ENCODE measurements at regions not wholly inside any gene's neighbourhood (a gene's known extent, or its start where the extent isn't known, plus 50 kb on each side); places are given as distances from the start of the nearest gene placed in this dataset.

DNA sequence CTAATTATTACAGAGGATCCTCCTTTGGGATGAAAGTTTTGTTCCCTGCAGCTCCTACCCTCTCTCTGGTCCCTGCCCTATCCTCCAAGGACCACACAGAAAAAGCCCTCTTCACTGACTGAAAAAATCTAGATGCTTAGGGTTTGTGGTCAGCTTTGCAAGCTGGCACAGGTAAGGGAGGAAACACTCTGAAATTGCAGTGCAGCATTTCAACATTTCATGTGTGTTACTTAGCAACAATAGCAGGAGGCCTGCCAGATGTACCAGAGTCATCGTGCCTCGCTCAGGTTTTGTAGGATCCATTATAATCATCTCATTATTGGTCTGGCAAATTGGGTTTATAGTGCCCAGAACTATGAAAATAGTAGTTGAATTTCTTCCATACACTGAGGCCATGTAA lies 109.5 kb downstream of the PALM2AKAP2 start (continued):
- no peak for TF ChIP-seq GLMP (CRISPR knock-in tag; IDR thresholded peaks at IDR 0.05; ENCODE audit: borderline replicate concordance)

DNA sequence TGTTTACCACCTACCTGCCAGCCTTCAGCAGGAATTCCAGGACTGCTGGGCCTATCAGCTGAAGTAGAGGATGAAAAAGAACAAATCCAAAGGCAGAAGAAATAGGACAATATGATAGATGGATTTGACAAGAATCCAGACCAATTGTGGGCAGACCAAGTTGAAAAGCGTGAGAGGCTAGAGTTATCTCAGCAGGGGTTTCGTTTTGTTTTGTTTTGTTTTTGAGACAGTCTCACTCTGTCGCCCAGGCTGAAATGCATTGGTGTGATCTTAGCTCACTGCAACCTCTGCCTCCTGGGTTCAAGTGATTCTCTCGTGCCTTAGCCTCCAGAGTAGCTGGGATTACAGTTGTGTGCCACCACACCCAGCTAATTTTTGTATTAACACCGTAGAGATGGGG lies 113.2 kb downstream of the PALM2AKAP2 start:
- no TSS peak for BruUV-seq (replicated peaks)
- Histone ChIP-seq H3K27ac (ENCODE audit: extremely low read length, insufficient read depth, low read length) (no peak overlapping the region), H3K4me1 (ENCODE audit: insufficient read depth, low read length) (no peaks in the 10 kb centered on the region), H3K79me2 (ENCODE audit: insufficient read depth, low read length) (no peaks in the 10 kb centered on the region), H3K27me3 (ENCODE audit: control insufficient read depth in 1 of 2, insufficient read depth in 2 of 2, low read length in 2 of 2) (peaks cover 0 to 1% of the 10 kb centered on the region in 2 experiments; a peak in 1 of 5 replicates), H3K4me2 (ENCODE audit: low read depth, low read length) (no peak overlapping the region), H2AFZ (ENCODE audit: low read length) (no peak overlapping the region), H3K9ac (ENCODE audit: insufficient read depth, low read depth, low read length) (no peak overlapping the region), H3K4me3 (replicated peaks in 1 of 3; ENCODE audit: insufficient read depth in 1 of 3, low read depth in 2 of 3, low read length in 3 of 3) (no peak overlapping the region), H4K20me1 (ENCODE audit: insufficient read depth, low read length) (no peaks in the 10 kb centered on the region), H3K36me3 (replicated peaks in 1 of 2; ENCODE audit: control insufficient read depth in 1 of 2, insufficient read depth in 2 of 2, low read length in 2 of 2) (no peaks in the 10 kb centered on the region), H3K9me3 (ENCODE audit: low read length) (no peaks in the 10 kb centered on the region)
- no peak for ATAC-seq
- CTCF ChIA-PET (ENCODE audit: low intra/inter-chr PET ratio, low total read pairs) = no interaction called here
- intact Hi-C loops (cut with micrococcal nuclease; ENCODE audit: unreplicated experiment) = no loop called here
- TF ChIP-seq ZNF121 (CRISPR knock-in tag; IDR thresholded peaks at IDR 0.05) (no peak), HOXA3 (CRISPR knock-in tag; IDR thresholded peaks at IDR 0.05) (no peak), NFIC (IDR thresholded peaks at IDR 0.05; ENCODE audit: low read length) (no peak), ZNF138 (CRISPR knock-in tag; IDR thresholded peaks at IDR 0.05; ENCODE audit: low read depth) (no peak), ZNF296 (CRISPR knock-in tag; conservative IDR thresholded peaks at IDR 0.05) (no peak), KDM6A (CRISPR knock-in tag; IDR thresholded peaks at IDR 0.05; ENCODE audit: low read depth) (no peak), GFI1 (CRISPR knock-in tag; IDR thresholded peaks at IDR 0.05; ENCODE audit: borderline replicate concordance) (no peak), KMT2A (CRISPR knock-in tag; IDR thresholded peaks at IDR 0.05) (no peak)
- TF ChIP-seq, protein P1, sequence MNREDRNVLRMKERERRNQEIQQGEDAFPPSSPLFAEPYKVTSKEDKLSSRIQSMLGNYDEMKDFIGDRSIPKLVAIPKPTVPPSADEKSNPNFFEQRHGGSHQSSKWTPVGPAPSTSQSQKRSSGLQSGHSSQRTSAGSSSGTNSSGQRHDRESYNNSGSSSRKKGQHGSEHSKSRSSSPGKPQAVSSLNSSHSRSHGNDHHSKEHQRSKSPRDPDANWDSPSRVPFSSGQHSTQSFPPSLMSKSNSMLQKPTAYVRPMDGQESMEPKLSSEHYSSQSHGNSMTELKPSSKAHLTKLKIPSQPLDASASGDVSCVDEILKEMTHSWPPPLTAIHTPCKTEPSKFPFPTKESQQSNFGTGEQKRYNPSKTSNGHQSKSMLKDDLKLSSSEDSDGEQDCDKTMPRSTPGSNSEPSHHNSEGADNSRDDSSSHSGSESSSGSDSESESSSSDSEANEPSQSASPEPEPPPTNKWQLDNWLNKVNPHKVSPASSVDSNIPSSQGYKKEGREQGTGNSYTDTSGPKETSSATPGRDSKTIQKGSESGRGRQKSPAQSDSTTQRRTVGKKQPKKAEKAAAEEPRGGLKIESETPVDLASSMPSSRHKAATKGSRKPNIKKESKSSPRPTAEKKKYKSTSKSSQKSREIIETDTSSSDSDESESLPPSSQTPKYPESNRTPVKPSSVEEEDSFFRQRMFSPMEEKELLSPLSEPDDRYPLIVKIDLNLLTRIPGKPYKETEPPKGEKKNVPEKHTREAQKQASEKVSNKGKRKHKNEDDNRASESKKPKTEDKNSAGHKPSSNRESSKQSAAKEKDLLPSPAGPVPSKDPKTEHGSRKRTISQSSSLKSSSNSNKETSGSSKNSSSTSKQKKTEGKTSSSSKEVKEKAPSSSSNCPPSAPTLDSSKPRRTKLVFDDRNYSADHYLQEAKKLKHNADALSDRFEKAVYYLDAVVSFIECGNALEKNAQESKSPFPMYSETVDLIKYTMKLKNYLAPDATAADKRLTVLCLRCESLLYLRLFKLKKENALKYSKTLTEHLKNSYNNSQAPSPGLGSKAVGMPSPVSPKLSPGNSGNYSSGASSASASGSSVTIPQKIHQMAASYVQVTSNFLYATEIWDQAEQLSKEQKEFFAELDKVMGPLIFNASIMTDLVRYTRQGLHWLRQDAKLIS (CRISPR knock-in tag; IDR thresholded peaks at IDR 0.05) = no peak
- DNase-seq (ENCODE audit: low spot score) = no peak
- 39% methylated on average over 5 of the region's 5 CpGs for WGBS (ENCODE audit: low lambda C conversion rate)
- POLR2A ChIA-PET = no interaction called here
- FAIRE-seq = no peak
- in situ Hi-C loops (cut with HindIII; ENCODE audit: extremely low pct_ligation_motif_present, low pct_unique_long_range_greater_than_20kb) = no loop called here
